SK-N-SH (cell line): ENCODE measurements at regions not wholly inside any gene's neighbourhood (a gene's known extent, or its start where the extent isn't known, plus 50 kb on each side); places are given as distances from the start of the nearest gene placed in this dataset.
"Not testable (repeated sequence)": the region's sequence is repeated elsewhere in the genome, so short reads cannot be mapped to it uniquely, and the experiment has no call there.

Source experiments
- EZH2phosphoT487 ChIP-seq: fragments of 200-600 bp; sonication (generic); IDR thresholded peaks from 2 replicates; pipeline ENCODE4 v1.6.1; 2017; ENCODE audit warnings: low read depth, mixed run types, mild to moderate bottlenecking, antibody characterized with exemption, moderate library complexity, borderline replicate concordance
- JUND ChIP-seq: IDR thresholded peaks from 2 replicates; pipeline ENCODE4 v1.4.0; 2012
- MEF2A ChIP-seq: IDR thresholded peaks from 2 replicates; pipeline ENCODE4 v1.4.0; 2012; ENCODE audit warnings: low read depth, borderline replicate concordance
- MXI1 ChIP-seq: IDR thresholded peaks from 2 replicates; pipeline ENCODE4 v1.6.1; 2012; ENCODE audit warnings: mild to moderate bottlenecking, low read depth, low read length, improper control_type of control experiment
- POLR2AphosphoS5 ChIP-seq: IDR thresholded peaks from 2 replicates; pipeline ENCODE4 v1.6.1; 2012; ENCODE audit warnings: low read depth, low read length
- RCOR1 ChIP-seq: fragments of 150-350 bp; IDR thresholded peaks from 2 replicates; pipeline ENCODE4 v1.6.1; 2017; ENCODE audit warnings: antibody characterized with exemption, low read length
- RXRA ChIP-seq: IDR thresholded peaks from 2 replicates; pipeline ENCODE4 v1.4.0; 2012; ENCODE audit warnings: low read depth, mild to moderate bottlenecking, borderline replicate concordance
- SMC3 ChIP-seq: IDR thresholded peaks from 2 replicates; pipeline ENCODE4 v1.6.1; 2012; ENCODE audit warnings: low read depth, low read length, improper control_type of control experiment
- TCF12 ChIP-seq: IDR thresholded peaks from 2 replicates; pipeline ENCODE4 v1.4.0; 2012
- TEAD4 ChIP-seq: IDR thresholded peaks from 2 replicates; pipeline ENCODE4 v1.4.0; 2012; ENCODE audit warnings: mild to moderate bottlenecking, borderline replicate concordance; ENCODE audit not compliant: insufficient read depth
- TF ChIP-seq, protein P1 (sequence below): fragments of 200-600 bp; sonication (generic); IDR thresholded peaks from 2 replicates; pipeline ENCODE4 v1.6.1; 2017; ENCODE audit warnings: antibody characterized with exemption, mild to moderate bottlenecking, moderate library complexity
- TF ChIP-seq, protein P2 (sequence below): IDR thresholded peaks from 2 replicates; pipeline ENCODE4 v1.6.1; 2012; ENCODE audit warnings: mild to moderate bottlenecking, low read depth, low read length, moderate library complexity
- TF ChIP-seq, protein P3 (sequence below): IDR thresholded peaks from 2 replicates; pipeline ENCODE4 v1.4.0; 2012; ENCODE audit warnings: low read depth, borderline replicate concordance

DNA sequence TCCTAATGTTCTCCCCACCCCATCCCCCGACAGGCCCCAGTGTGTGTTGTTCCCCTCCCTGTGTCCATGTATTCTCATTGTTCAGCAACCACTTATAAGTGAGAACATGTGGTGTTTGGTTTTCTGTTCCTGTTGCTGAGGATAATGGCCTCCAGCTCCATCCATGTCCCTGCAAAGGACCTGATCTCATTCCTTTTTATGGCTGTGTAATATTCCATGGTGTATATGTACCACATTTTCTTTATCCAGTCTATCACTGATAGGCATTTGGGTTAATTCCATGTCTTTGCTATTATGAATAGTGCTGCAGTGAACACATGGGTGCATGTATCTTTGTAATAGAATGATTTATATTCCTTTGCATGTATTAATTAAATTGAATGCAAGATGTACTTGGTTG lies 104.8 kb upstream of the WIPF3 start:
- TF ChIP-seq EZH2phosphoT487, JUND, SMC3, TCF12, RXRA, MEF2A, MXI1, POLR2AphosphoS5, TEAD4, RCOR1: not testable (repeated sequence)
- TF ChIP-seq, protein P1, sequence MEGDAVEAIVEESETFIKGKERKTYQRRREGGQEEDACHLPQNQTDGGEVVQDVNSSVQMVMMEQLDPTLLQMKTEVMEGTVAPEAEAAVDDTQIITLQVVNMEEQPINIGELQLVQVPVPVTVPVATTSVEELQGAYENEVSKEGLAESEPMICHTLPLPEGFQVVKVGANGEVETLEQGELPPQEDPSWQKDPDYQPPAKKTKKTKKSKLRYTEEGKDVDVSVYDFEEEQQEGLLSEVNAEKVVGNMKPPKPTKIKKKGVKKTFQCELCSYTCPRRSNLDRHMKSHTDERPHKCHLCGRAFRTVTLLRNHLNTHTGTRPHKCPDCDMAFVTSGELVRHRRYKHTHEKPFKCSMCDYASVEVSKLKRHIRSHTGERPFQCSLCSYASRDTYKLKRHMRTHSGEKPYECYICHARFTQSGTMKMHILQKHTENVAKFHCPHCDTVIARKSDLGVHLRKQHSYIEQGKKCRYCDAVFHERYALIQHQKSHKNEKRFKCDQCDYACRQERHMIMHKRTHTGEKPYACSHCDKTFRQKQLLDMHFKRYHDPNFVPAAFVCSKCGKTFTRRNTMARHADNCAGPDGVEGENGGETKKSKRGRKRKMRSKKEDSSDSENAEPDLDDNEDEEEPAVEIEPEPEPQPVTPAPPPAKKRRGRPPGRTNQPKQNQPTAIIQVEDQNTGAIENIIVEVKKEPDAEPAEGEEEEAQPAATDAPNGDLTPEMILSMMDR, result not testable (repeated sequence)
- TF ChIP-seq, protein P2, sequence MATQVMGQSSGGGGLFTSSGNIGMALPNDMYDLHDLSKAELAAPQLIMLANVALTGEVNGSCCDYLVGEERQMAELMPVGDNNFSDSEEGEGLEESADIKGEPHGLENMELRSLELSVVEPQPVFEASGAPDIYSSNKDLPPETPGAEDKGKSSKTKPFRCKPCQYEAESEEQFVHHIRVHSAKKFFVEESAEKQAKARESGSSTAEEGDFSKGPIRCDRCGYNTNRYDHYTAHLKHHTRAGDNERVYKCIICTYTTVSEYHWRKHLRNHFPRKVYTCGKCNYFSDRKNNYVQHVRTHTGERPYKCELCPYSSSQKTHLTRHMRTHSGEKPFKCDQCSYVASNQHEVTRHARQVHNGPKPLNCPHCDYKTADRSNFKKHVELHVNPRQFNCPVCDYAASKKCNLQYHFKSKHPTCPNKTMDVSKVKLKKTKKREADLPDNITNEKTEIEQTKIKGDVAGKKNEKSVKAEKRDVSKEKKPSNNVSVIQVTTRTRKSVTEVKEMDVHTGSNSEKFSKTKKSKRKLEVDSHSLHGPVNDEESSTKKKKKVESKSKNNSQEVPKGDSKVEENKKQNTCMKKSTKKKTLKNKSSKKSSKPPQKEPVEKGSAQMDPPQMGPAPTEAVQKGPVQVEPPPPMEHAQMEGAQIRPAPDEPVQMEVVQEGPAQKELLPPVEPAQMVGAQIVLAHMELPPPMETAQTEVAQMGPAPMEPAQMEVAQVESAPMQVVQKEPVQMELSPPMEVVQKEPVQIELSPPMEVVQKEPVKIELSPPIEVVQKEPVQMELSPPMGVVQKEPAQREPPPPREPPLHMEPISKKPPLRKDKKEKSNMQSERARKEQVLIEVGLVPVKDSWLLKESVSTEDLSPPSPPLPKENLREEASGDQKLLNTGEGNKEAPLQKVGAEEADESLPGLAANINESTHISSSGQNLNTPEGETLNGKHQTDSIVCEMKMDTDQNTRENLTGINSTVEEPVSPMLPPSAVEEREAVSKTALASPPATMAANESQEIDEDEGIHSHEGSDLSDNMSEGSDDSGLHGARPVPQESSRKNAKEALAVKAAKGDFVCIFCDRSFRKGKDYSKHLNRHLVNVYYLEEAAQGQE, result not testable (repeated sequence)
- TF ChIP-seq, protein P3, sequence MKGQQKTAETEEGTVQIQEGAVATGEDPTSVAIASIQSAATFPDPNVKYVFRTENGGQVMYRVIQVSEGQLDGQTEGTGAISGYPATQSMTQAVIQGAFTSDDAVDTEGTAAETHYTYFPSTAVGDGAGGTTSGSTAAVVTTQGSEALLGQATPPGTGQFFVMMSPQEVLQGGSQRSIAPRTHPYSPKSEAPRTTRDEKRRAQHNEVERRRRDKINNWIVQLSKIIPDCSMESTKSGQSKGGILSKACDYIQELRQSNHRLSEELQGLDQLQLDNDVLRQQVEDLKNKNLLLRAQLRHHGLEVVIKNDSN, result not testable (repeated sequence)
